DND-41 (cell line): ENCODE measurements at regions not wholly inside any gene's neighbourhood (a gene's known extent, or its start where the extent isn't known, plus 50 kb on each side); places are given as distances from the start of the nearest gene placed in this dataset.
A peak's percentile ranks its signal among the peaks of the same experiment; 100 is the strongest.

ENCODE experiments used
- ATAC-seq: fragments of 200-7000 bp; cut with Tn5 transposase; 3 replicates; pipeline ENCODE4 v1.9.1; 2021; ENCODE audit warnings: low read depth; ENCODE audit not compliant: insufficient read depth
- DNase-seq: peaks from one replicate; pipeline ENCODE4 v3.0.0-alpha.2; 2020
- H2AFZ ChIP-seq: 2 replicates; pipeline ENCODE4 v1.6.0; 2012; ENCODE audit warnings: low read depth, low read length
- H3K27ac ChIP-seq: 2 replicates; pipeline ENCODE4 v1.5.1; 2012; ENCODE audit warnings: low read length, inconsistent platforms
- H3K27me3 ChIP-seq: fragments of 200-600 bp; sonication (generic); 2 replicates; pipeline ENCODE4 v1.6.0; 2012; ENCODE audit warnings: low read length, mild to moderate bottlenecking, inconsistent platforms; ENCODE audit not compliant: insufficient read depth, poor library complexity
- H3K36me3 ChIP-seq: 2 replicates; pipeline ENCODE4 v1.5.1; 2012; ENCODE audit warnings: low read length, inconsistent platforms; ENCODE audit not compliant: insufficient read depth
- H3K4me1 ChIP-seq: 2 replicates; pipeline ENCODE4 v1.5.1; 2012; ENCODE audit warnings: mild to moderate bottlenecking, low read length; ENCODE audit not compliant: insufficient read depth
- H3K4me2 ChIP-seq: 2 replicates; pipeline ENCODE4 v1.6.0; 2012; ENCODE audit warnings: mild to moderate bottlenecking, moderate library complexity, low read length, inconsistent platforms; ENCODE audit not compliant: insufficient read depth
- H3K4me3 ChIP-seq, 2 experiments: fragments of 200-600 bp in 1 of 2; shearing (Covaris generic) in 1 of 2; 2 replicates each; pipeline ENCODE4 v1.5.1; 2012 to 2016; ENCODE audit warnings: inconsistent platforms in 2 of 2, low read length in 2 of 2, mild to moderate bottlenecking in 2 of 2, low read depth in 1 of 2, moderate library complexity in 1 of 2
- H3K79me2 ChIP-seq: 2 replicates; pipeline ENCODE4 v1.6.0; 2012; ENCODE audit warnings: low read length, inconsistent platforms; ENCODE audit not compliant: insufficient read depth
- H3K9ac ChIP-seq: 2 replicates; pipeline ENCODE4 v1.6.0; 2012; ENCODE audit warnings: low read depth, mild to moderate bottlenecking, inconsistent platforms, low read length, moderate library complexity
- H3K9me3 ChIP-seq: 2 replicates; pipeline ENCODE4 v1.5.1; 2012; ENCODE audit warnings: low read length, moderate library complexity, mild to moderate bottlenecking, inconsistent platforms; ENCODE audit not compliant: insufficient read depth, severe bottlenecking
- H4K20me1 ChIP-seq: 2 replicates; pipeline ENCODE4 v1.6.0; 2012; ENCODE audit warnings: low read length; ENCODE audit not compliant: insufficient read depth
- CTCF ChIP-seq: IDR thresholded peaks from 2 replicates; pipeline ENCODE4 v1.5.1; 2012; ENCODE audit warnings: borderline replicate concordance, low read length, moderate library complexity, mild to moderate bottlenecking; ENCODE audit not compliant: poor library complexity, severe bottlenecking; ENCODE audit errors: extremely low read depth
- EZH2 ChIP-seq: IDR thresholded peaks from 3 replicates; pipeline ENCODE4 v1.6.1; 2012; ENCODE audit warnings: borderline replicate concordance, low read depth, mild to moderate bottlenecking, moderate library complexity, low read length, inconsistent platforms; ENCODE audit not compliant: severe bottlenecking

- peaks cover 23% of the 10 kb centered on the region for H3K27me3 ChIP-seq
- H3K27ac ChIP-seq: no peak overlapping the region
- TF ChIP-seq CTCF: no peak
- no peak for TF ChIP-seq EZH2
Measured at GRCh38 chr1:53385276-53386225, 57.7 kb upstream of the LRP8 start.

GRCh38 chr1:53388963-53389362 lies 61.1 kb upstream of the LRP8 start:
- no peaks in the 10 kb centered on the region for H3K36me3 ChIP-seq
- H4K20me1 ChIP-seq: no peaks in the 10 kb centered on the region
- H3K9me3 ChIP-seq: no peaks in the 10 kb centered on the region
- H3K4me2 ChIP-seq: no peak overlapping the region
- no peaks in the 10 kb centered on the region for H3K79me2 ChIP-seq
- H3K27ac ChIP-seq: no peak overlapping the region
- TF ChIP-seq CTCF (no peak), EZH2 (no peak)
- no peak overlapping the region for H2AFZ ChIP-seq
- ATAC-seq: no peak
- no peak overlapping the region for H3K9ac ChIP-seq
- no peak for DNase-seq
- peaks cover 3% of the 10 kb centered on the region; the same call in 1 of the 2 replicates for H3K4me1 ChIP-seq
- H3K27me3 ChIP-seq: peaks cover 11% of the 10 kb centered on the region
- H3K4me3 ChIP-seq: no peak overlapping the region

More at GRCh38 chr1:53385276-53386225, 57.7 kb upstream of the LRP8 start:
- no peak overlapping the region for H2AFZ ChIP-seq
- ATAC-seq (peak; percentile 44; the same call in 1 of the 3 replicates), DNase-seq (no peak)
- no peaks in the 10 kb centered on the region for H3K9me3 ChIP-seq
- no peaks in the 10 kb centered on the region for H4K20me1 ChIP-seq
- H3K4me1 ChIP-seq: no peaks in the 10 kb centered on the region
- no peak overlapping the region for H3K4me3 ChIP-seq
- no peak overlapping the region for H3K4me2 ChIP-seq
- no peak overlapping the region for H3K9ac ChIP-seq
- no peaks in the 10 kb centered on the region for H3K36me3 ChIP-seq
- no peaks in the 10 kb centered on the region for H3K79me2 ChIP-seq

- no peak for DNase-seq
- no peak overlapping the region for H3K4me3 ChIP-seq
- ATAC-seq: no peak
Measured at GRCh38 chr1:53390261-53390660, 62.4 kb upstream of the LRP8 start.

More at GRCh38 chr1:53390261-53390660, 62.4 kb upstream of the LRP8 start:
- no peak overlapping the region for H2AFZ ChIP-seq
- H3K4me1 ChIP-seq: peaks cover 3% of the 10 kb centered on the region; the same call in 1 of the 2 replicates
- H3K27me3 ChIP-seq: peaks cover 11% of the 10 kb centered on the region
- no peaks in the 10 kb centered on the region for H3K9me3 ChIP-seq
- H3K4me2 ChIP-seq: no peak overlapping the region
- H3K27ac ChIP-seq: no peak overlapping the region
- no peaks in the 10 kb centered on the region for H3K36me3 ChIP-seq
- no peaks in the 10 kb centered on the region for H3K79me2 ChIP-seq
- no peak overlapping the region for H3K9ac ChIP-seq
- no peaks in the 10 kb centered on the region for H4K20me1 ChIP-seq
- TF ChIP-seq EZH2: no peak
- no peak for TF ChIP-seq CTCF
